ENCODE measurements at regions not wholly inside any gene's neighbourhood (a gene's known extent, or its start where the extent isn't known, plus 50 kb on each side); places are given as distances from the start of the nearest gene placed in this dataset.
"Not testable (repeated sequence)": the region's sequence is repeated elsewhere in the genome, so short reads cannot be mapped to it uniquely, and the experiment has no call there.

- DNase-seq, result no peak
Measured at GRCh38 chr2:208945719-208946256, 478.1 kb upstream of the MAP2 start.

DNA sequence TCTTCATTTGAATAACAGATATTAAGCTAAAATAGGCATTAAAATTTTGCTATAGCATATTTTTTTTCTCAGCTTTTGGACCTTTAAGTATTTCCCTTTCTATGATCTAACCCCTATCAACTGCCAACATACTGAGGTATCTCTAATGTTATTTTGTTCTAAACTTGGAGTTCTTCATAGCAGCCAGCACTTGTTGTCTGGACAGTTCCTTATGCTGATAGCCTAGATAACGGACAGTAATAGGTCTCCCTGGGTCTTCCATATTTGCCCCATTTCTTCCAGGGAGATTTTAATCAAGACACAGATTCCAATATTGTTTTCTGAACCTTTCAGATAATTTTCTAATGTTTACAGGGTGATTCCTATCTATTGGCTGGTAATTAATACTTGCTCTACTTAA lies 475.8 kb upstream of the MAP2 start:
- no peak for DNase-seq

GRCh38 chr2:208970070-208970469 lies 453.8 kb upstream of the MAP2 start:
- DNase-seq, result no peak

- DNase-seq, result no peak
Measured at GRCh38 chr2:208977582-208977981, 446.3 kb upstream of the MAP2 start.

GRCh38 chr2:208978946-208979345 lies 444.9 kb upstream of the MAP2 start:
- DNase-seq, result no peak

GRCh38 chr2:208980321-208980720 lies 443.5 kb upstream of the MAP2 start:
- no peak for DNase-seq

- no peak for DNase-seq
Measured at GRCh38 chr2:208982831-208983230, 441.0 kb upstream of the MAP2 start.

DNA sequence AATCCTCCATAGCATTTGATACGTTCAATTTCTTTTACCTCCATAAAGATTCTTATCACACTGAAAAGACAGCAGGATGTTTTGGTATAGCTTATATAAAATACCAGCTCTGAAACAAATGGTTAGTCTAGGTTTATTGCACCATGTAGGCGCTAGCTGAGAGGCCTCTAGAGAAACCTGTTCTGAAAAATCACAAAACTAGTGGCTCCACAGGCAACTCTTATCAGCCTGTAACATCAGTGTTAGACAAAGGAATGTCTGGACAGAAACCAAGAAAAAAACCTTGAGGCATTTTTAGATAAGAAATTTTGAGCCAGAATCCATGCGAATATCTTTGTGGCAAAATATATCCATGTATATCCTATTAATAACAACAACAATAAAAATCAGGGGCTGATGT lies 440.4 kb upstream of the MAP2 start:
- DNase-seq, result no peak

DNA sequence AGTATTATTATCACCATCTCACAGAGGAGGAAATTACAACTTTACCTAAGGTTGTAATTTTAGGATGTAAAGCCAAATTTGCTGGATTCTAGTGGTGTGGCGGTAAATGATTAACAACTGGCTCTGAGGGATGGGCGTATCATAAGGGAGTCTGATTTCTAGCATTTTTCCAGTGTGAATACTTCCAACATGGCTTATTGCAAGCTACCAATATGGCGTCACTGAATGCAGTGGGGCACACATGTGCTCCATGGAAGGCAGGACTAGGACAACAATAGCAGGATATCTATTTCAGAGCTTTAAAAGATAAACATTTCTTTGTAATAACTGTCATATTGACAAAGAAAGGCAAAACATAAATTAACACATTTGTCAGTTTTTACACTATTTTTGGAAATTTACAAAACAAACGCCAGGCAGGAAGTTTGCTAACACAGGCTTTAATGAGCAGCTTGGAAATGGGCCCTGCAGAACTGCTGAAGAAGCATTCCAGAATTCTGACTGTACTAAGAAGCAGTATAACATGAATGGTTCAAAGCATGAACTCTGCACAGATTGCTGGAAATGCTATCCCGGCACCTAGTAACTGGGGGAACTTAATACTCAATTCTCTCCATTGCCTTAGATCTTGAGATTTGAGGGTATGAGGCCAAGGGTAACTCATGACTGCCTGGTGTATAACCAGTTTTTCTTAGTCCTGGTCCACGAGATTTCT lies 439.3 kb upstream of the MAP2 start:
- no peak for DNase-seq

GRCh38 chr2:208985644-208986043 lies 438.2 kb upstream of the MAP2 start:
- DNase-seq, result no peak

GRCh38 chr2:208990716-208991115 lies 433.1 kb upstream of the MAP2 start:
- no peak for DNase-seq

DNA sequence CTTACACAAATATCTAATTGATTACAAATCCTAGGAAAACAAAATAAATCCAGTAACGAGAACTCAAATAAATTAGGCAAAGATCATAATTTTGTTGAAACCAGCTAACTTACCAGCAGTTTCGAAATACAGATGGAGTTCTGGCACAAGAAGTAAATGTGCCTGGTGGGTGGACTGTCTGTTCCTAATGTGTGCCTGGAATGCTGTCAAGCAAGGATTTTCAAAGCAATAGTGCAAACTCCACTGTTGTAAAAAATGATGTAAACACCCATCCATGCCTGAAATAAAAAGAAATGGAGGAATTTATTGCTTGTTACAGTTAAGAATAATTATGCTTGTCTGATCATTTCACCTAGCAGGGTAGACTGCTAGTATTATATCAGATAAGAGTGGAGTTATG lies 423.9 kb upstream of the MAP2 start:
- DNase-seq, result no peak

DNA sequence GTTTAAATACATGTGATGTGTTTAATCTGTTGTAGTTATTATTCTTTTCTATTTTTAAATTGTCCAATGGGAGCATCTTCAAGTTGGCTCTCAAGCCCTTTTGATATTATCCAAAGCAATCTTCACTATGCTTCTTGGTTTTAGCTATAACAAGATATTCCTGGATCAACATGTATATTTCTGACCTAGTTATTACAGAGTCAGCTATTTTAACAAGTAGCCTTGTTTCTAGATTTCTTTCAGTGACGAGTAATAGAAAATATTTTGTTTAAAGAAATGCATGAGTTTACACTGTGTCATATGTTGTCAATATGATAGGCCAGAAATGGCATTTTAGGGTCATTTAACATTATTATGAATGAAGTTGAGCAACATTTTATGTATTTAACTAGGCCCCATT lies 421.8 kb upstream of the MAP2 start:
- DNase-seq, result no peak

DNA sequence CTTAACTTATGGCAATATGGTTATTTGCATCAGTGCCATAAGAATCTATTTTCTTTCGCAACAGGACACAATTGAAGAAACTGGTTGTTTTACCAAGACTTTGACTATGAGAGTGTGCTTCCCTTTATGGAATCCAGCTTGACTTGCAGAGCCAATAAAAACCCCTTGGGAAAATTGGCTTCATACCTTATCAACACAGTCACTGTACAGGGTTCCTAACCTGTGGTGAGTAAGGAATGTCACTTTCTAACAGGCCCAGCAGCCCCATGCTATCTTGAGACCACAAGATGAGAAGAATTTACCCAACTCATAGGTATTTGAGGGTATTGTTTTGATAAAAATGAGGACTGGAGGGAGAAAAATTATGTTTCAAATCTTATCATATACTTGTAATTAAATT lies 418.5 kb upstream of the MAP2 start:
- no peak for DNase-seq

DNA sequence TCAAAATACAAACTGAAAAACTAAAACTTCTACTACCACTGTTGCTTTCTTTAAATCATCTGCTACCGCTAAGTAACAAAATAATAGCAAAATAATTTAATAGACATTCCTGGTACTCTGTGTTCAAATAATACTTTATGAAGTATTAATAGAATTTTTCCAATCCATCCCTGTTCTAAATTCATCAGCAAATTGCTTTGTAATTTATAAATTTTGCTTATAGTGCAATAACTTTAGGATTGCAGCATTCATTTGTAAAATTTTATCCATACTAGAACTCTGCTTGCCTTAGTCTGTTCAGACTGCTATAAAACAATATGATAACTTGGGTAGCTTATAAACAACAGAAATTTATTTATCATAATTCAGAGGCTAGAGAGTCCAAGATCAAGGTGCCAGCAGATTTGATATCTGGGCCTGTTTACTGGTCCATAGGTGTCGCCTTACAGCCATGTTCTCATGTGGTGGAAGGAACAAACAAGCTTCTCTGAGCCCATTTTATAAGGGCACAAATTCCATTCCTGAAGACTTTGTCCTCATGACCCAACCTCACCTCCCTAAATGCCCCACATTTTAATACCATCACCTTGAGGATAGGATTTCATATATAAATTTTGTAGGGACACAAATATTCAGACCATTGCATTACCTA lies 415.1 kb upstream of the MAP2 start:
- DNase-seq, result no peak

GRCh38 chr2:209018633-209019032 lies 405.2 kb upstream of the MAP2 start:
- not testable (repeated sequence) for DNase-seq

DNA sequence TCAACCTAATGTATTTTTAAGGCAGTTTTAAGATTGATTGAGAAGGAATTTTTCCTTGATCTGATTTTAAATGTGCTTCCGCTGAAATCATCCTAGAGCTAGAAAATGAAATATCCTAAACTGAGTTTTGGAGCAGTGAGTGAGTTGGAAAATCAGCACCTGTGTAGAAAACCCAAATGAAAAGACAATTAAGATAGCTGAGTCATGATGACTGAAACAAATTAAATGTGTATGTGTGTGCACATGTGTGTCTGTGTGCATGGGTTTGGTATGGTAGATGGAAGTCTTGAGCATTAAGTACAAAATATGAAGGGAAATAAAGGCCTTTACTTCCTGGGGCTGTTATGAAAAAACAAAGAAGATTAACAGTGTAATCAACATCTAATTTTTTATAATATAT lies 394.6 kb upstream of the MAP2 start:
- no peak for DNase-seq

- no peak for DNase-seq
Measured at GRCh38 chr2:209044307-209044706, 379.5 kb upstream of the MAP2 start.

DNA sequence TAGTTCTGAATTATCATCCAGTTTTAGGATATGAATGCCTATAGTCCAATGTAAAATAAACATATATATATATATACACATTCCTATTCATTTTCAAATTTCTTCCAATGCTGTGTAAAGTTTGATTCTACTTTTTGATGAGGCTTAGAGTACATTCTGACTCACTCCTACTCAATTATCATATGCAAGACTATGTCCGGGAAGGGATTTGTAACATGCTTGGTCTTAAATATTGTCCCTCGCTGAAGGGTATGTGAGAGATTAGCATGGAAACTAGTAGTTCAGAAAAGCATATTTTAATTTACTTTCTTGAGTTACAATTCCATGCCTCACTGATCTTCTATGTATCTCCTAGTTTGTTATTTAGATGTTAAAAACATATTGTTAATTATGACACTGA lies 377.7 kb upstream of the MAP2 start:
- DNase-seq, result no peak

DNA sequence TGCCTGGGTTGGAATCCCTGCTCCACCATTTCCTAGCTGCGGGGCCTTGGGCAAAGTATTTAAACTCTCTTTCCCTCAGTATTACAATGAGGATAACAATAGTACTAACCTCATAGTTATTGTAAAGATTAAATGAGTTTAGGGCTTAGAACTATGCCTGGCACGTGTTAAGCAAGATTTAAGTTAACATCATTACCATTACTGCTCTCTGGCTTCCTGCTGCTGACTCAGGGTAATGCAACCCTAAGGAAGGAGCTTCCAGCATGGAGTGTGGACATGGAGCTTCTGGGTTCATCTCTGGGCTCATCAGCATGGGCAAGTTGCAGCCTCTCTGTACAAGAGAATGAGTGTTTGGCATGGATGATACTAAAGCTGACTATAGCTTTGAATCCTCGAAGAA lies 374.2 kb upstream of the MAP2 start:
- DNase-seq, result no peak

DNA sequence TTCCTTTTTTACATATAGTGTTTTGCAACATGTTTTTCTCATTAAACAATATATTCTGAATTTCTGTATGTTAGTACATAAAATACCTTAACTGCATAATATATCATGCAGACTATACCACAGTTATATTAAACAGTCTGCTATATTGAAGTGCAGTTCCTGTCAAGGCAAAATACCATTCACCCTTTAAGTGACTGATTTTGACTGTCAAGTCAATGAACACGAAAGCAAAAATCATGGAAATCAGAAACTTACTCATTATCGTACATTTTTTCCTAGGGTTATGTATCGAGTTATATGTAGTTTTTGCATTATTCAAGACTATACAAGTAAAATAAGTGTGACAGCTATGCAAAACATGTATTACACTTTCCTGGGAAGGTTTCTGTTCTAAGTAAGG lies 361.6 kb upstream of the MAP2 start:
- DNase-seq, result no peak

- no peak for DNase-seq
Measured at GRCh38 chr2:209070262-209070661, 353.6 kb upstream of the MAP2 start.

DNA sequence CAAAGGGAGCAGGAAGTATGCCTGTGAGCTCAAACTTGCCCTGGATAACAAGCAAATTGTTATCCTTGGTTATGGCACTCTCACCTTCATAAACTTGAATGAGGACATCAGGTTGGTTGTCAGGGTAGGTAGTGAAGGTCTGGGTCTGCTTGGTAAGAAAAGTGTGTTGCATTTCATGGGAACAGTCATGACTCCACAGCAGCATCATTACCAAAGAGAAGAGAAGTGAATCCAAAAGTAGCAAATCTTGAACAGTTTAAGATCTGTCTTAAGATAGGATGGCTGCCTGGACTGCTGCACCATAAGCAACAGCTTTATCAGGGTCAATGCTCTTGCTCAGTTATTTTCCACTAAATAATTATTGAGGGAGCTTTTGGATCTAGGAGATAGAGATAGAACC lies 350.7 kb upstream of the MAP2 start:
- DNase-seq, result no peak

GRCh38 chr2:209074711-209075110 lies 349.1 kb upstream of the MAP2 start:
- DNase-seq, result no peak

DNA sequence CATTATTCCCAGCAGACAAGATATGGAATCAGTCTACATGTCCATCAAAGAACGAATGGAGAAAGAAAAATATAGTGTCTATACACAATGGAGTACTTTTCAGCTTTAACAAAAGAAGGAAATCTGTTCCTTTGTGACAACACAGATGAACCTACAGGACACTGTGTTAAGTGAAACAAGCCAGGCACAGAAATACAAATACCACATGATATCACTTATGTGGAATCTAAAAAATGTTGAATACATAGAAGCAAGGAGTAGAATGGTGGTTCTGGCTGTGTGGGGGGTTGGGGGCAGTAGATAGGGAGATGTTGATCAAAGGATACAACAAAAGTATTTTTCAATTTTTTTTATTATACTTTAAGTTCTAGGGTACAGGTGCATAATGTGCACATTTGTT lies 347.7 kb upstream of the MAP2 start:
- DNase-seq, result no peak
